OCI-LY3 (cell line): ENCODE measurements at regions not wholly inside any gene's neighbourhood (a gene's known extent, or its start where the extent isn't known, plus 50 kb on each side); places are given as distances from the start of the nearest gene placed in this dataset.
"Not testable (repeated sequence)": the region's sequence is repeated elsewhere in the genome, so short reads cannot be mapped to it uniquely, and the experiment has no call there.

Experiments
- CTCF ChIP-seq: fragments of 200-600, 300-600 bp; sonication (generic); IDR thresholded peaks from 2 replicates; pipeline ENCODE4 v1.5.1; 2014; ENCODE audit warnings: antibody characterized with exemption, low read length, low read depth
- EZH2phosphoT487 ChIP-seq: fragments of 200-600 bp; shearing (Covaris generic); IDR thresholded peaks from 2 replicates; pipeline ENCODE4 v1.6.1; 2018; ENCODE audit warnings: antibody characterized with exemption, mixed run types, low read depth

- not testable (repeated sequence) for TF ChIP-seq CTCF, EZH2phosphoT487
Measured at GRCh38 chr22:22795639-22796038, 92.0 kb upstream of the IGLL5 start.
